ENCODE measurements at regions not wholly inside any gene's neighbourhood (a gene's known extent, or its start where the extent isn't known, plus 50 kb on each side); places are given as distances from the start of the nearest gene placed in this dataset.
"Not testable (repeated sequence)": the region's sequence is repeated elsewhere in the genome, so short reads cannot be mapped to it uniquely, and the experiment has no call there.

GRCh38 chr13:22939157-22939556, 241.6 kb upstream of the SGCG start:
- Mint-ChIP-seq H3K9me3 (no peaks in the 10 kb centered on the region), H3K27me3 (ENCODE audit: low read depth) (no peaks in the 10 kb centered on the region), H3K36me3 (ENCODE audit: insufficient read depth) (no peaks in the 10 kb centered on the region), H3K4me3 (no peak overlapping the region), H3K4me1 (ENCODE audit: low read depth) (no peaks in the 10 kb centered on the region)
- ATAC-seq (no peak), DNase-seq (no peak)

GRCh38 chr13:22940090-22940710, 240.6 kb upstream of the SGCG start:
- no peak for DNase-seq
- Mint-ChIP-seq H3K9me3 (no peaks in the 10 kb centered on the region), H3K36me3 (ENCODE audit: insufficient read depth) (no peaks in the 10 kb centered on the region), H3K4me1 (ENCODE audit: low read depth) (no peaks in the 10 kb centered on the region), H3K27me3 (ENCODE audit: low read depth) (no peaks in the 10 kb centered on the region), H3K4me3 (no peak overlapping the region)
- no peak for ATAC-seq

- no peak overlapping the region for H3K4me3 Mint-ChIP-seq
- DNase-seq (no peak), ATAC-seq (no peak)
- no peaks in the 10 kb centered on the region for H3K4me1 Mint-ChIP-seq (ENCODE audit: low read depth)
- no peaks in the 10 kb centered on the region for H3K36me3 Mint-ChIP-seq (ENCODE audit: insufficient read depth)
- H3K27me3 Mint-ChIP-seq (ENCODE audit: low read depth), result no peaks in the 10 kb centered on the region
- no peaks in the 10 kb centered on the region for H3K9me3 Mint-ChIP-seq
Observed at GRCh38 chr13:22940736-22941135, 240.0 kb upstream of the SGCG start.

- not testable (repeated sequence) for H3K36me3 Mint-ChIP-seq (ENCODE audit: insufficient read depth); H3K27me3 Mint-ChIP-seq (ENCODE audit: low read depth); H3K9me3 Mint-ChIP-seq; ATAC-seq; H3K4me1 Mint-ChIP-seq (ENCODE audit: low read depth); DNase-seq; H3K4me3 Mint-ChIP-seq
Observed at GRCh38 chr13:22941495-22941894, 239.3 kb upstream of the SGCG start.

DNA sequence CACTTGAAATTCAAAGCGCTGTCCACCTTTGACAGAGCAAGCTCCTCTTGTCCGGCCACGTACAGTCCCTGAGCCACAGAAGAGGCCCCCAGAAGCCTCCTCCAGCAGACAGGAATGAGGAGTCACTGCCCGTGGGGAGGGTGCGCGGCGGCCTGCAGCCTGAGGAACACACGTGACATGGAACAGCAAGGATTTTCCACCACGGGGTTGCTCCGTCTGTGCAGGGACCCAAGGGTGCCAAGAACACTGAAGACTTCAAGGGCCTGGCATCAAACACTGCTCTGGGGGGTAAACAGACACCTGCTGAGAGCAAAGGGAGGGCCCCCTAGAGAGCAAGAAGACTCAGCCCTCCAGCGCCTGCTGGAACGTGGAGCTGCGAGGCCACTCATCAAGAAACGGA, 237.9 kb upstream of the SGCG start:
- ATAC-seq; H3K9me3 Mint-ChIP-seq; H3K27me3 Mint-ChIP-seq (ENCODE audit: low read depth); DNase-seq; H3K4me3 Mint-ChIP-seq; H3K4me1 Mint-ChIP-seq (ENCODE audit: low read depth); H3K36me3 Mint-ChIP-seq (ENCODE audit: insufficient read depth): not testable (repeated sequence)

DNA sequence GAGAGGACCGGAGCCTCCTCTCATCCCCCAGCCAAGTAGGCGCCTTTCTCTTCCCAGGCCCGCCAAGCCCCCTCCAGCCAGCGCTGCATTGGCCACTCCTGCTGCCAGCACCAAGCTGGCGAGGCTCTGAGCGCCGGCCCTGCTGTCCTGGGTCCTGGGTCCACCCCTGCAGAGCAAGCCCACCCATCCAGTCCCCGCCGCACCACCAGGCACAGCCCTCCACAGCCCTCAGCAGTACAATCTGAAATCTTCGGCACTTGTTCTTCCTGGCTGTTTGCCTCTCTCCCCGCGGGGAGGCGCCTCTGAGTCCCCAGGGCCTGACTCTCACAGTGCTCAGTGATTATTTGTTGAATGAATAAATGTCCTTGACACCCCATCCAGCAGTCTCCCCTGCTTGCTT, 236.4 kb upstream of the SGCG start:
- DNase-seq, result no peak
- no peaks in the 10 kb centered on the region for H3K4me1 Mint-ChIP-seq (ENCODE audit: low read depth)
- ATAC-seq, result no peak
- H3K4me3 Mint-ChIP-seq, result no peak overlapping the region
- peaks cover 5% of the 10 kb centered on the region for H3K27me3 Mint-ChIP-seq (ENCODE audit: low read depth)
- H3K36me3 Mint-ChIP-seq (ENCODE audit: insufficient read depth), result no peaks in the 10 kb centered on the region
- H3K9me3 Mint-ChIP-seq, result no peaks in the 10 kb centered on the region

DNA sequence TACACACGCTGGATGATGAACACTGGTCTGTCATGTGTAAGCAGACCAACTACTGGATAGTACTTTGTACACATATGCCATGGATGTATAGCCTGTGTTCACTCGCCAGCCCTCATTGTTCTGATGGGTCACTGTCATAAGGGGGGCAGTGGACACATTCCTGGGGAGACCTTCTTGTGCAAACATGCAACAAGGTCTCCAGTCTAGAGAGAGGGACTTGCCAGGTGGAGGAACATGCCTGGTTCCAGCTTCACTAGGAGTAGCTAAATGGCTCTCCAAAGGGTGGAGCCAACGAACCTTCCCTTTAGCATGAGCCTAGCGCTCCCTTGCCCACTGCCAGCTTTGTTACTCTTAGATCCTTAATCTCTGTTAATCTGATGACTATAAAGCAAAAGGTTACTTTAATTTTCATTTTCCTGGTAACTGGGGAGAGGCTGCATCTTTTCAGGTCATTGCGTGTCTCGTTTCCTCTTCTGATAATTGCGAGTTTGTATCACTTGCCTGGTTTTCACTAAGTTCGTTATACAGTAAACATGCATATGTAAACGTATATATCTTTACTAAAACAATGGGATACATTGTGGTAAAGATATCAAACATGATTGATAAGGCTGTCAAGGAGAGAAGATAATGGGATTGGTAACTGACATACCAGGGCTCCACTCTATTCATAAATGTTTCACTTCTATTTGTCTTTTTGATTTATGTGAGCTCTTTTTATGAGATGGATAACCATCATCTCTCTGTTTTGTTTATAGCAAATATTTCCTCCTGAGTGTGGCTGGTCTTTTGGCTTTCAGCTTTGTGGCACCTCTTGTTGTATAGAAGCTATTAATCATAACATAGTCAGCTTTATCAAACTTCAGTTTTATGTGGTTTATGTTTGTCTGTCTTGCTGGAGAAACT, 235.2 kb upstream of the SGCG start:
- Mint-ChIP-seq H3K4me3 (no peak overlapping the region), H3K9me3 (peaks cover 5% of the 10 kb centered on the region), H3K36me3 (ENCODE audit: insufficient read depth) (no peaks in the 10 kb centered on the region), H3K4me1 (ENCODE audit: low read depth) (no peaks in the 10 kb centered on the region), H3K27me3 (ENCODE audit: low read depth) (peaks cover 6% of the 10 kb centered on the region)
- no peak for ATAC-seq
- no peak for DNase-seq

GRCh38 chr13:22948421-22948820, 232.4 kb upstream of the SGCG start:
- ATAC-seq (no peak), DNase-seq (no peak)
- peaks cover 7% of the 10 kb centered on the region for H3K27me3 Mint-ChIP-seq (ENCODE audit: low read depth)
- H3K4me1 Mint-ChIP-seq (ENCODE audit: low read depth), result no peaks in the 10 kb centered on the region
- peaks cover 12% of the 10 kb centered on the region for H3K9me3 Mint-ChIP-seq
- no peak overlapping the region for H3K4me3 Mint-ChIP-seq
- H3K36me3 Mint-ChIP-seq (ENCODE audit: insufficient read depth), result no peaks in the 10 kb centered on the region

GRCh38 chr13:22952018-22952417, 228.8 kb upstream of the SGCG start:
- peaks cover 12% of the 10 kb centered on the region for H3K9me3 Mint-ChIP-seq
- not testable (repeated sequence) for H3K36me3 Mint-ChIP-seq (ENCODE audit: insufficient read depth); ATAC-seq; DNase-seq; H3K4me3 Mint-ChIP-seq; H3K27me3 Mint-ChIP-seq (ENCODE audit: low read depth); H3K4me1 Mint-ChIP-seq (ENCODE audit: low read depth)

DNA sequence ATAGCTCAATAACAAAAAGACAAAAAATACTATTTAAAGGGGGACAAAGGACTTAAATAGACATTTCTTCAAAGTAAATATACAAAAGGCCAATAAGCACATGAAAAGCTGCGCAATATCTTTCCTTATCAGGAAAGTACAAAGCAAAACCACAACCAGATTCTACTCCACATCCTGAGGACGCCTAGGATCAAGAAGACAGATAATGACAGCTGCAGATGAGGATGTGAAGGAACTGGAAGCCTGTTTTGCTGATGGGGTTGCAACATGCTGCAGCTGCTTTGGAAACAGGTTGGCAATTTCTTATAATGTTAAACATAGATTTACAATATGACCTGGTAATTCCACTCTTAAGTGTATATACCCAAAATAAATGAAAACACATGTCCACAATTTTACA, 225.6 kb upstream of the SGCG start:
- H3K27me3 Mint-ChIP-seq (ENCODE audit: low read depth); H3K4me1 Mint-ChIP-seq (ENCODE audit: low read depth); DNase-seq; H3K4me3 Mint-ChIP-seq; ATAC-seq; H3K36me3 Mint-ChIP-seq (ENCODE audit: insufficient read depth): not testable (repeated sequence)
- H3K9me3 Mint-ChIP-seq, result peaks cover 11% of the 10 kb centered on the region

- H3K9me3 Mint-ChIP-seq; H3K27me3 Mint-ChIP-seq (ENCODE audit: low read depth); H3K4me3 Mint-ChIP-seq; H3K36me3 Mint-ChIP-seq (ENCODE audit: insufficient read depth); H3K4me1 Mint-ChIP-seq (ENCODE audit: low read depth); DNase-seq; ATAC-seq: not testable (repeated sequence)
Observed at GRCh38 chr13:22956456-22957115, 224.2 kb upstream of the SGCG start.

GRCh38 chr13:22959859-22960258, 220.9 kb upstream of the SGCG start:
- ATAC-seq; H3K27me3 Mint-ChIP-seq (ENCODE audit: low read depth): not testable (repeated sequence)

DNA sequence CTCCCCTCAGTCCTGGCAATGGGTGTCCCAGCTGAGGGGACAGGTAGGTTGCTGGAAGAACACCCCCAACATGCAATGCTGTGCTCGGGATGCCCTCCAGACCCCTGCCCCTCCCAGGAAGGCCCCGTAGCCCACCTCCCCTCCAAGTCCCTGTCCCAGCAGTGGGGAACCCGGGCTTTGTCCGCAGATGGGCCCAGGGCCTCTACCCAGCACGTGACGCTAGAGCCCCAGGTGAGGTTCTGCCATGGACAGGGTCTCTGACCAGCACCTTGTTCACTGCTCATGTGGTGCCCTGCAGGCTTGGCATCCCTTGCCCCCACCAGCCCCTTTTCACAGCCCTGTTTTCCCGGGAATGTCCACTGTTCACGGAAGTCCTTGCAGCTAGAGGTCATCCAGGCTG, 220.0 kb upstream of the SGCG start:
- H3K27me3 Mint-ChIP-seq (ENCODE audit: low read depth), result peaks cover 2% of the 10 kb centered on the region
- H3K9me3 Mint-ChIP-seq, result no peaks in the 10 kb centered on the region
- H3K4me1 Mint-ChIP-seq (ENCODE audit: low read depth), result no peaks in the 10 kb centered on the region
- ATAC-seq (no peak), DNase-seq (no peak)
- H3K36me3 Mint-ChIP-seq (ENCODE audit: insufficient read depth), result no peaks in the 10 kb centered on the region
- H3K4me3 Mint-ChIP-seq, result no peak overlapping the region

More at GRCh38 chr13:22959859-22960258, 220.9 kb upstream of the SGCG start:
- H3K36me3 Mint-ChIP-seq (ENCODE audit: insufficient read depth); H3K4me1 Mint-ChIP-seq (ENCODE audit: low read depth); DNase-seq; H3K9me3 Mint-ChIP-seq; H3K4me3 Mint-ChIP-seq: not testable (repeated sequence)

GRCh38 chr13:22961342-22961741, 219.4 kb upstream of the SGCG start:
- H3K4me1 Mint-ChIP-seq (ENCODE audit: low read depth); H3K27me3 Mint-ChIP-seq (ENCODE audit: low read depth); DNase-seq; H3K9me3 Mint-ChIP-seq; H3K36me3 Mint-ChIP-seq (ENCODE audit: insufficient read depth); ATAC-seq; H3K4me3 Mint-ChIP-seq: not testable (repeated sequence)
